ENCODE measurements at regions not wholly inside any gene's neighbourhood (a gene's known extent, or its start where the extent isn't known, plus 50 kb on each side); places are given as distances from the start of the nearest gene placed in this dataset.
A peak's percentile ranks its signal among the peaks of the same experiment; 100 is the strongest.

DNA sequence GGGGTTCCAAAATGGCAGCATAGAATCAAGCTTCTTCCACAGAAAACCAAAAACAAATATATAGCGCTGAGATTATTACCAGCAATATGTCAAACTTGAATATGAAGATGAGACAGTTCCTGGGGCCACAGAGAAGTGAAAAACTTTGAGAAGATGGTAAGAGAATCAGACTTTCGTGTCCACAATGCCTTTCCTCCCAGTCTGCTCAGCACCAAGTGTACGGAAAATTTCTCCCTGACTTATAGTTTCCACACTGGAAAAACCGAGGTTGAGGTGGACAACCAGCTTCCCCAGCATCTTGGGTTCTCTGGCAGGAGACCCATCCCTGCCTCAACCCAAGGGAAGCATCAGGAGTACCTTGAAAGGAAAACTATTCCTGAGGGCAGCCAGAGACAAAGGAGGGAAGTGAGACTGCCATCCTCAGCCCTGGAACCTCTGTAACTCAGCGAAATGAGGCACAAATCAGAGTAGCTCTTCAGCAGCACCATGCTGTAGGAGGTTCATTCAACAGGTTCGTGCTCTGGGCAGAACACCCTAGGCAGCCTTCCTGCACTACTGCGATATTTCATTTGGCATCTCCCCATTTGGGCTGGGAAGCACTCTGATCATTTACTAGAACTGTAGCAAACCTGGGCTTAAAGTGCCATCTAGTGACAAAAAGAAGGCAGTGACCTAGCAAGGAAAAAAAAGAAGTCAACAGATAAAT, 52.4 kb upstream of the CAPRIN2 start:
- no peaks in the 10 kb centered on the region for H3K4me1 ChIP-seq (ENCODE audit: insufficient read depth, low read length)
- no peaks in the 10 kb centered on the region for H3K27me3 ChIP-seq (ENCODE audit: insufficient read depth, low read length)
- no peak overlapping the region for H3K4ac ChIP-seq (ENCODE audit: low read depth, low read length)
- H3T11ph ChIP-seq (ENCODE audit: low read length): no peak overlapping the region
- H3K9ac ChIP-seq (ENCODE audit: extremely low read depth, insufficient read length, low read length): no peak overlapping the region
- no peak overlapping the region for H2BK15ac ChIP-seq (ENCODE audit: low read depth, low read length)
- peaks cover 4 to 20% of the 10 kb centered on the region in 2 experiments; a peak in 3 of 4 replicates for H3K4me1 Mint-ChIP-seq
- H2BK12ac ChIP-seq (ENCODE audit: insufficient read length, low read depth, low read length): no peak overlapping the region
- H2AK5ac ChIP-seq (ENCODE audit: insufficient read length, low read length): no peak overlapping the region
- H3K23ac ChIP-seq (ENCODE audit: insufficient read length, low read depth, low read length): no peak overlapping the region
- H3K14ac ChIP-seq (ENCODE audit: insufficient read depth, low read length): no peak overlapping the region
- TF ChIP-seq, protein P1, sequence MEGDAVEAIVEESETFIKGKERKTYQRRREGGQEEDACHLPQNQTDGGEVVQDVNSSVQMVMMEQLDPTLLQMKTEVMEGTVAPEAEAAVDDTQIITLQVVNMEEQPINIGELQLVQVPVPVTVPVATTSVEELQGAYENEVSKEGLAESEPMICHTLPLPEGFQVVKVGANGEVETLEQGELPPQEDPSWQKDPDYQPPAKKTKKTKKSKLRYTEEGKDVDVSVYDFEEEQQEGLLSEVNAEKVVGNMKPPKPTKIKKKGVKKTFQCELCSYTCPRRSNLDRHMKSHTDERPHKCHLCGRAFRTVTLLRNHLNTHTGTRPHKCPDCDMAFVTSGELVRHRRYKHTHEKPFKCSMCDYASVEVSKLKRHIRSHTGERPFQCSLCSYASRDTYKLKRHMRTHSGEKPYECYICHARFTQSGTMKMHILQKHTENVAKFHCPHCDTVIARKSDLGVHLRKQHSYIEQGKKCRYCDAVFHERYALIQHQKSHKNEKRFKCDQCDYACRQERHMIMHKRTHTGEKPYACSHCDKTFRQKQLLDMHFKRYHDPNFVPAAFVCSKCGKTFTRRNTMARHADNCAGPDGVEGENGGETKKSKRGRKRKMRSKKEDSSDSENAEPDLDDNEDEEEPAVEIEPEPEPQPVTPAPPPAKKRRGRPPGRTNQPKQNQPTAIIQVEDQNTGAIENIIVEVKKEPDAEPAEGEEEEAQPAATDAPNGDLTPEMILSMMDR (conservative IDR thresholded peaks at IDR 0.05): peak; percentile 91
- H4K91ac ChIP-seq (ENCODE audit: insufficient read length, low read depth, low read length): no peak overlapping the region
- DNase-seq: peak; percentile 77
- no peak overlapping the region for H3K27ac ChIP-seq (ENCODE audit: insufficient read length, low read depth, low read length)
- no peaks in the 10 kb centered on the region for H3K79me1 ChIP-seq (ENCODE audit: insufficient read depth, low read depth, low read length, poor library complexity, severe bottlenecking)
- H3K18ac ChIP-seq (ENCODE audit: insufficient read length, low read depth, low read length): no peak overlapping the region
- H2BK120ac ChIP-seq (ENCODE audit: low read depth, low read length, poor library complexity, severe bottlenecking): no peak overlapping the region
- H3K27me3 Mint-ChIP-seq (ENCODE audit: low read depth): no peaks in the 10 kb centered on the region
- no peaks in the 10 kb centered on the region for H3K23me2 ChIP-seq (ENCODE audit: insufficient read length, low read depth, low read length, poor library complexity, severe bottlenecking)
- no peak overlapping the region for H3K4me2 ChIP-seq (ENCODE audit: insufficient read depth, insufficient read length, low read length)
- peaks cover 20 to 30% of the 10 kb centered on the region in 2 experiments for H3K9me3 Mint-ChIP-seq
- H3K4me3 Mint-ChIP-seq: no peak overlapping the region
- H3K79me2 ChIP-seq (ENCODE audit: insufficient read depth, low read length): no peaks in the 10 kb centered on the region
- H3K27ac Mint-ChIP-seq: no peak overlapping the region
- no peaks in the 10 kb centered on the region for H4K20me1 ChIP-seq (ENCODE audit: control insufficient read depth, insufficient read depth, insufficient read length)
- H4K5ac ChIP-seq (ENCODE audit: insufficient read length, low read depth, low read length): no peak overlapping the region
- WGBS (ENCODE audit: extremely low coverage, insufficient read length, low lambda C conversion rate): no CpG with 5 or more reads among the region's 7 CpGs
- no peaks in the 10 kb centered on the region for H3K9me3 ChIP-seq (ENCODE audit: control insufficient read depth, low read depth, low read length)
- H2BK20ac ChIP-seq (ENCODE audit: low read depth, low read length, poor library complexity, severe bottlenecking): no peak overlapping the region
- no peak overlapping the region for H2BK5ac ChIP-seq (ENCODE audit: insufficient read length, low read length)
- H2AFZ ChIP-seq (ENCODE audit: low read length): peak overlapping the region; percentile 0
- peaks cover 18 to 29% (median 25%) of the 10 kb centered on the region in 3 experiments for H3K36me3 Mint-ChIP-seq (ENCODE audit: insufficient read depth in 1 of 3, low read depth in 3 of 3)
- no peak overlapping the region for H3K56ac ChIP-seq (ENCODE audit: insufficient read length, low read depth, low read length)
- no peak overlapping the region for H4K8ac ChIP-seq (replicated peaks; ENCODE audit: insufficient read length, low read depth, low read length)
